ENCODE measurements at regions not wholly inside any gene's neighbourhood (a gene's known extent, or its start where the extent isn't known, plus 50 kb on each side); places are given as distances from the start of the nearest gene placed in this dataset.

- H2AFZ ChIP-seq (ENCODE audit: insufficient read depth, low read depth, low read length, poor library complexity, severe bottlenecking): no peak overlapping the region
- H3K27ac ChIP-seq (ENCODE audit: low read depth in 1 of 2, low read length in 2 of 2): no peak overlapping the region
- no peaks in the 10 kb centered on the region for H3K27me3 ChIP-seq (ENCODE audit: control insufficient read depth in 2 of 2, insufficient read depth in 2 of 2, low read length in 2 of 2)
- no peak overlapping the region for H3K9ac ChIP-seq (ENCODE audit: insufficient read depth, low read length, poor library complexity, severe bottlenecking)
- H3K4me2 ChIP-seq (replicated peaks; ENCODE audit: extremely low read depth, low read length, poor library complexity, severe bottlenecking): no peak overlapping the region
- TF ChIP-seq, protein P1, sequence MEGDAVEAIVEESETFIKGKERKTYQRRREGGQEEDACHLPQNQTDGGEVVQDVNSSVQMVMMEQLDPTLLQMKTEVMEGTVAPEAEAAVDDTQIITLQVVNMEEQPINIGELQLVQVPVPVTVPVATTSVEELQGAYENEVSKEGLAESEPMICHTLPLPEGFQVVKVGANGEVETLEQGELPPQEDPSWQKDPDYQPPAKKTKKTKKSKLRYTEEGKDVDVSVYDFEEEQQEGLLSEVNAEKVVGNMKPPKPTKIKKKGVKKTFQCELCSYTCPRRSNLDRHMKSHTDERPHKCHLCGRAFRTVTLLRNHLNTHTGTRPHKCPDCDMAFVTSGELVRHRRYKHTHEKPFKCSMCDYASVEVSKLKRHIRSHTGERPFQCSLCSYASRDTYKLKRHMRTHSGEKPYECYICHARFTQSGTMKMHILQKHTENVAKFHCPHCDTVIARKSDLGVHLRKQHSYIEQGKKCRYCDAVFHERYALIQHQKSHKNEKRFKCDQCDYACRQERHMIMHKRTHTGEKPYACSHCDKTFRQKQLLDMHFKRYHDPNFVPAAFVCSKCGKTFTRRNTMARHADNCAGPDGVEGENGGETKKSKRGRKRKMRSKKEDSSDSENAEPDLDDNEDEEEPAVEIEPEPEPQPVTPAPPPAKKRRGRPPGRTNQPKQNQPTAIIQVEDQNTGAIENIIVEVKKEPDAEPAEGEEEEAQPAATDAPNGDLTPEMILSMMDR (IDR thresholded peaks at IDR 0.05): no peak
- peaks cover 0 to 12% (median 7%) of the 10 kb centered on the region in 7 donors for H3K9me3 Mint-ChIP-seq
- H3K9me3 ChIP-seq (replicated peaks in 1 of 2; ENCODE audit: control insufficient read depth in 1 of 2, insufficient read depth in 1 of 2, low read length in 2 of 2): peaks cover 0 to 2% of the 10 kb centered on the region in 2 donors
- H3K4me1 Mint-ChIP-seq: no peaks in the 10 kb centered on the region
- no peak overlapping the region for H3K4me3 ChIP-seq (replicated peaks in 1 of 3; ENCODE audit: low read depth in 2 of 3, low read length in 3 of 3)
- H3K36me3 Mint-ChIP-seq: no peaks in the 10 kb centered on the region
- no peaks in the 10 kb centered on the region for H4K20me1 ChIP-seq (ENCODE audit: insufficient read depth, low read length)
- DNase-seq: no peak
- no peak overlapping the region for H3K4me3 Mint-ChIP-seq
- 97% methylated on average over 9 of the region's 9 CpGs for WGBS (ENCODE audit: insufficient coverage)
- intact Hi-C loops (cut with micrococcal nuclease): no loop called here
- peaks cover 0 to 1% (median 0%) of the 10 kb centered on the region in 3 donors for H3K27me3 Mint-ChIP-seq (ENCODE audit: low read depth in 3 of 3)
- no peaks in the 10 kb centered on the region for H3K4me1 ChIP-seq (ENCODE audit: control insufficient read depth in 1 of 2, insufficient read depth in 2 of 2, low read length in 2 of 2)
- no peak overlapping the region for H3K27ac Mint-ChIP-seq
- no peaks in the 10 kb centered on the region for H3K79me2 ChIP-seq (ENCODE audit: insufficient read depth, low read length)
- no peaks in the 10 kb centered on the region for H3K36me3 ChIP-seq (replicated peaks in 1 of 2; ENCODE audit: control insufficient read depth in 1 of 2, insufficient read depth in 2 of 2, low read length in 2 of 2)
Observed at GRCh38 chr2:66301767-66302140, 133.2 kb upstream of the MEIS1 start.

DNA sequence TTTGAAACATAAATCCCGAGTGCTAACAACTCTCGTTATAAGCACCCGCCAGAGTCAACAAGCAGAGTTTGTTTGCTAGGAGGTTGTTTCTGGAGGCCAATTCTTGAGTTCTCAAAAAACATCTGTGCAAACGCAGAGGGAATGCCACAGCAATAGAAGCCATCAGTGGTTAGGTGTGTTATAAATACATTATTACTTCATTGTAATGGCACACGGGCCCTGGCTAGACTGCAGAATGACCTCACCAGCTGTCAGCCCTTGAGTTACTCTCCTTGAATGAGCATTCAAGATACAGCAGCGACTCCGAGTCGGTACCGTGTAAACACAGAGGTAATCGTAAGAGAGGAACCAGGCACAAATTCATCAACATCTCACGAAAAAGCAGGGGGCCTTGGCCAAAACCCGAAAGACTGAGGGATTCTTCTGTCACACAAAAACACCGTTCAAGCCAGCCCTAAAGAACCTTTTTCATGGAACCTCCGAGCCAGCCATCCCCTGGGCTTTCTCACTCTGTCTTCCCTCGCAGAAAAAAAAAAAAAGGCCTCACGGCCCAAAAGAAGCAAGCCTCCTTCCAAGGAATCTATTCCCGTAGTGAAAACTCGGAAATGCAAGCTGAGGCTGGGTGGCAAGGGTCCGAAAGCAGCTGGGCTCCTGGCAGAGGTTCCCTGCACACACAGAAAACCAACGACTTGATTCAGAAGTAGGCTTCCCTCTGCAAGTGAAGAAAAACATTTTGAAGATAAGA, 133.7 kb upstream of the MEIS1 start:
- H3K4me1 ChIP-seq (ENCODE audit: control insufficient read depth in 1 of 2, insufficient read depth in 2 of 2, low read length in 2 of 2): no peaks in the 10 kb centered on the region
- no peaks in the 10 kb centered on the region for H3K79me2 ChIP-seq (ENCODE audit: insufficient read depth, low read length)
- Mint-ChIP-seq H3K9me3 (peaks cover 0 to 12% (median 7%) of the 10 kb centered on the region in 7 donors), H3K4me3 (no peak overlapping the region), H3K27me3 (ENCODE audit: low read depth in 3 of 3) (peaks cover 0 to 1% (median 0%) of the 10 kb centered on the region in 3 donors), H3K4me1 (no peaks in the 10 kb centered on the region), H3K27ac (no peak overlapping the region), H3K36me3 (no peaks in the 10 kb centered on the region)
- peaks cover 0 to 2% of the 10 kb centered on the region in 2 donors for H3K9me3 ChIP-seq (replicated peaks in 1 of 2; ENCODE audit: control insufficient read depth in 1 of 2, insufficient read depth in 1 of 2, low read length in 2 of 2)
- DNase-seq: no peak
- H3K4me2 ChIP-seq (replicated peaks; ENCODE audit: extremely low read depth, low read length, poor library complexity, severe bottlenecking): no peak overlapping the region
- H3K27me3 ChIP-seq (ENCODE audit: control insufficient read depth in 2 of 2, insufficient read depth in 2 of 2, low read length in 2 of 2): no peaks in the 10 kb centered on the region
- H2AFZ ChIP-seq (ENCODE audit: insufficient read depth, low read depth, low read length, poor library complexity, severe bottlenecking): no peak overlapping the region
- TF ChIP-seq, protein P1 (IDR thresholded peaks at IDR 0.05): no peak
- H4K20me1 ChIP-seq (ENCODE audit: insufficient read depth, low read length): no peaks in the 10 kb centered on the region
- H3K9ac ChIP-seq (ENCODE audit: insufficient read depth, low read length, poor library complexity, severe bottlenecking): no peak overlapping the region
- H3K4me3 ChIP-seq (replicated peaks in 1 of 3; ENCODE audit: low read depth in 2 of 3, low read length in 3 of 3): no peak overlapping the region
- WGBS (ENCODE audit: insufficient coverage): 94% methylated on average over 16 of the region's 20 CpGs
- H3K27ac ChIP-seq (ENCODE audit: low read depth in 1 of 2, low read length in 2 of 2): no peak overlapping the region
- no peaks in the 10 kb centered on the region for H3K36me3 ChIP-seq (replicated peaks in 1 of 2; ENCODE audit: control insufficient read depth in 1 of 2, insufficient read depth in 2 of 2, low read length in 2 of 2)
- intact Hi-C loops (cut with micrococcal nuclease): no loop called here

Data from CD14-positive monocyte (primary cell).